ENCODE measurements at regions not wholly inside any gene's neighbourhood (a gene's known extent, or its start where the extent isn't known, plus 50 kb on each side); places are given as distances from the start of the nearest gene placed in this dataset.
"Not testable (repeated sequence)": the region's sequence is repeated elsewhere in the genome, so short reads cannot be mapped to it uniquely, and the experiment has no call there.

DNA sequence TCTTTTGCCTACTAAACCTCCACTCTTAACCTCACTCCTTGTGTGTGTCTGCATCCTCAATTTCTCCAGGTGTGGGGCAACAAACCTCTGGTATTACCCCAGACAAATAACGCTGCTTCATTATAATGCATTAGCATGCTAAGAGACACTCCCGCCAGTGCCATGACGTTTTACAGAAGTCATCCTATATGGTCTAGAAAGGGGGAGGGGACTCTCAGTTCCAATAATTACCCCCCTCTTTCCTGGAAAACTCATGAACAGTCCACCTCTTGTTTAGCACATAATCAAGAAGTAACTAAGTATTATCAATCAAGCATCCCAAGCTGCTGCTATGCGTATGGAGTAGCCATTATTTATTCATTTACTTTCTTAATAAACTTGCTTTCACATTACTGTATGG, 364.5 kb downstream of the TYW1 start:
- no peak for DNase-seq

DNA sequence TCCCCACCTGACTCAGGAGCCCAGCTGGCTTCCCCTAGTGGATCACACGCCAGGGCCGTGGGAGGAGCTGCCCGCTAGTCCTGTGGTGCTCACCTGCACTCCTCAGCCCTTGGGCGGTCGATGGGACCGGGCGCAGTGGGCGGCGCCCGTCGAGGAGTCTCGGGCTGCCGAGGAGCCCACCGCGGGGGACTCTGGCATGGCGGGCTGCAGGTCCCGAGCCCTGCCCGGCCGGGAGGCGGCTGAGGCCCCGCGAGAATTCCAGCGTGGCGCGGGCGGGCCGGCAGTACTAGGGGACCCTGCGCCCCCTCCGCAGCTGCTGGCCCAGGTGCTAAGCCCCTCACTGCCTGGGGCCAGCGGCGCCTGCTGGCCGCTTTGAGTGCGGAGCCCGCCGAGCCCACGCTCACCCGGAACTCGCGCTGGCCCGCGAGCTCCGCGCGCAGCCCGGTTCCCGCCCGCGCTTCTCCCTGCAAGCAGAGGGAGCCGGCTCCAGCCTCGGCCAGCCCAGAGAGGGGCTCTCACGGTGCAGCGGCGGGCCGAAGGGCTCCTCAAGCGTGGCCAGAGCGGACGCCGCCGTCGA, 367.9 kb downstream of the TYW1 start:
- DNase-seq: no peak

DNA sequence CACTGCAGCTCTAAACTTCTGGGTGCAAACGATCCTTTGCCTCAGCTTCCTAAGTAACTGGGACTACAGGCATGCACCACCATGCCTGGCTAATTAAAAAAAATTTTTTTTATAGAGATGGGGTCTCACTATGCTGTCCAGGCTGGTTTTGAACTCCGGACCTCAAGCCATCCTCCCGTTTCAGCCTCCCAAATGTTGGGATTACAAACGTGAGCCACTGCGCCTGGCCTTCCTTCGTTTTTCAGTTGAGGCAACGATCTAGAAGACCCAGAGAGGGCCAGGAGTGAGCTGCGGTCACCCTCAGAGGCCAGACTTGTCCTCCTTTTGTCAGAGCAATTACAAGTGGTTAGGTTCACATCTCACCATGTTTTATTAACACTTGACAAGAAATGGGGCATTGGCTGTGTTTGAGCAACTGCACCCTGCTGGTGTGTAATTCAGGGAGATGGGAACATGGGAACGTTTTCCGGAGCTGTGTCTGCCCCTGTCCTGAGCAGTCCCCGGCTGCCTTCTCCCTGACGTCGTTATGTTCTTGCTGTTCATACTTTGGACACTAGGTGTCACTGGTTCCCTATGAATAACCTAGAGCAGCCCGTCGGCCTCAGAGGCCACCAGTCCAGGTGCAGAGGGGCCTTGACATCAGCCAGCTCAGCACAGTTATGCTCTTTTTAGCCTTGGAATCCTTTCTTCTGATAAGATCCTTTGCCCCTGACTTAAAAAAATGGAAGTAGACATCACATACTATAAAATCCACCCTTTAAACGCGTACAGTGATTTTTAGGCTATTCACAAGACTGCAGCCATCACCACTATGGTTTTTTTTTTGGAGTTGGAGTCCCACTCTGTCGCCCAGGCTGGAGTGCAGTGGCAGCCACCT, 375.0 kb downstream of the TYW1 start:
- DNase-seq: peak; percentile 19

DNA sequence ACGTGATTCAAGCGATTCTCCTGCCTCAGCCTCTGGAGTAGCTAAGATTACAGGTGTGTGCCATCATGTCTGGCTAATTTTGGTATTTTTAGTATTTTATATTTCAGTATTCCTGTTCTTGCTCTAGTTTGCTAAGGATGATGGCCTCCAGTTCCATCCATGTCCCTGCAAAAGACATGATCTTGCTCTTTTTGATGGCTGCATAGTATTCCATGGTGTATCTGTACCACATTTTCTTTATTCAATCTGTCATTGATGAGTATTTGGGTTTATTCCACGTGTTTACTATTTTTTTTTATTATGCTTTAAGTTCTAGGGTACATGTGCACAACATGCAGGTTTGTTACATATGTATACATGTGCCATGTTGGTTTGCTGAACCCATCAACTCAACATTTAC, 376.8 kb downstream of the TYW1 start:
- DNase-seq: not testable (repeated sequence)

DNA sequence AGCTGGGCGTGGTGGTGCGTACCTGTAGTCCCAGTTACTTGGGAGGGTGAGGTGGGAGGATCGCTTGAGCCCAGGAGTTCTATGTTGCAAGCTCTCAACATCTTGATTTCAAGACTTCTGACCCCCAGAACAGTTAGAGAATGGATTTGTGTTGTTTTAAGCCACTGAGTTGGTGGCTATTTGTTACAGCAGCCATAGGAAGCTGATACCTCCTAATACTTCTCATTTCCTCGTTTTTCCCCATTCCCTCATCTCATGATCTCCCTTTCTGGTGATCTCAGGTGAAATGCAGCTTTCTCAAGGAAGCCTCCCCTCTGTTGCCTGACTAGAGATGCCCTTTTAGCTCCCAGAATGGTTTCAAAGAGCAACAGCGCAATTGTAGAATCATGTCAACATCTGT, 378.8 kb downstream of the TYW1 start:
- no peak for DNase-seq

DNA sequence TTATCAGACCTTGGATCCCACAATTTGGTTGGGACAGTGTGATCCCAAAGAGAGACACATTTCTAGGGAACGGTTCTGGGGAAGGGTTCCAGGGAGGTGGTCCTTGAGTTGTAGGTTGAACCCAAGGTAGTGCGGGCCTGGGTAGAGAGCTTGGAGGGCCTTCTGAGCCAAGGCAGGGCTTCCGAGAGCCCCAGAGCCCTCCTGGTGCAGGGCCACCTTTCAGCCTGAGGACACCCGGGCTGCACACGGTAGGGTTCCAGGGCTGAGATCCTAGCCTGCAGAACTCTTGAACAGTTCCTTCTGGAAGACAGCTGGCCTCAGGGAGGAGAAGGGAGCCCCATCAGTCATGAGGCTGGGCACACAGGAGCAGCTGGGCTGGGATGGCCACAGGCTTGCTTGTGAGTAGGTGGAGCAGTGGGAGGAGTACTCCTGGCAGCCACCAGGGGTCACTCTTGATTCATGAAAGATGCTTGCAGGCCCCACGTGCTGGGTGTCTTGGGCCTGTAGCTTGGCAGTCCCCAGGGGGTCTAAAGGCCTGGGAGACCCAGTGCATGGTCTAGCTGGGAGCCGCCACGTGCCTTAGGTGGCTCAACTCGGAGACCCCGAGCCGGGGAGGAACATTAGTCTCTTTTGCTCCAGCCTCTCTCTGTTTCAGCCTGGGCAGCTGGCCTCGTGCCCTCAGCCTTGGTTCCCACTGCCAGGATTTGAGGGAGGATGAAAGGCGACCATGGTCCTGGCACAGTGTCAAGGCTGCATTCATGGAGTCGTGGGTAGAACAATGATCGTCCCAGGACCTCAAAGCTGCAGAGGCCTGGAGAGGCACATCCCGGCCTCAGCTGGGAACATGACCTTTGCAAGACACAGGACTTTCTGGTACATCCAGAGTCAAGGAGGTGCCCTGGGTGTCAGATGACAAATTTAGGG, 381.6 kb downstream of the TYW1 start:
- no peak for DNase-seq

DNA sequence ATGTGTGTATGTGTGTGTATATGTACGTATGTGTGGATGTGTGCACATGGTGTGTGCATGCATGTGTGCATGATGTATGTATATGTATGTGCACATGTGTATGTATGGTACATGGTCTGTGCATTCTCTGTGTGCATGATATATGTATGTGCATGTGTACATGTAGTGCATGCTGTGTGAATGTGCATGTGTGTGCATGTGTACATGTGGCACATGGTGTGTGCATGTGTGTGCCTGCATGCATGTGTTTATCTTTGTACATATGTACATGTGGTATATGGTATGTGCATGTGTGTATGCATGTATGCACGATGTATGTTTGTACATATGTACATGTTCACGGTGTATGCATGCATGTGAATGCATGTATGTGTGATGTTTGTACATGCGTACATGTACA, 383.7 kb downstream of the TYW1 start:
- DNase-seq: no peak

DNA sequence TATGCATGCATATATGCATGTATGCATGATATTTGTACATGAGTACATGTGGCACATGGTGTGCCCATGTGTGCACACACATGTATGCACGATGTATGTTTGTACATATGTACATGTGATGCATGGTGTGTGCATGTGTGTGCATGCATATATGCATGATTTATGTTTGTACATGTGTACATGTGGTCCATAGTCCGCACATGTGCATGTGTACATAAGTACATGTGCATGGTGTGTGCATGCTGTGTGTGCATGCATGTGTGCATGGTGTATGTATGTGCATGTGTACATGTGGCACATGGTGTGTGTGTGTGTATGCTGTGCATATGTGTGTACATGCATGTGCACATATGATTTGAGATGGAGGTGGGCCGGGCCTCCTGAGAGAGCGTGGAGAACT, 384.2 kb downstream of the TYW1 start:
- DNase-seq: no peak

DNA sequence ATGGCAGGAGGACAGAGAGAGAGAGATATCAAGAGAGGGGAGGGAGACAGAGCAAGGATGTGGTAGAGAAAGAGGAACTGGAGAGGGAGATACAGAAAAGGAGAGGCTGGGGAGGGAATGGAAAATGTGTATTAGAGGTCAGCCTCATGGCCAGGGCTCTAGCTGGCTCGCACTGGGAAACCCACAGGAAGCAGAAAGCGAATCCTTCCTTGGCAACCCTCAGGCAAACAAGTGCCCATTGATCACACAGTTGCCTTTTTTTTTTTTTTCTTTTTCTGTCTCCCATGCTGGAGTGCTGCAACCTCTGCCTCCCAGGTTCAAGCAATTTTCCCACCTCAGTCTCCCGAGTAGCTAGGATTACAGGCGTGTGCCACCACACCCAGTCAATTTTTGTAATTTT, 391.2 kb downstream of the TYW1 start:
- DNase-seq: no peak

DNA sequence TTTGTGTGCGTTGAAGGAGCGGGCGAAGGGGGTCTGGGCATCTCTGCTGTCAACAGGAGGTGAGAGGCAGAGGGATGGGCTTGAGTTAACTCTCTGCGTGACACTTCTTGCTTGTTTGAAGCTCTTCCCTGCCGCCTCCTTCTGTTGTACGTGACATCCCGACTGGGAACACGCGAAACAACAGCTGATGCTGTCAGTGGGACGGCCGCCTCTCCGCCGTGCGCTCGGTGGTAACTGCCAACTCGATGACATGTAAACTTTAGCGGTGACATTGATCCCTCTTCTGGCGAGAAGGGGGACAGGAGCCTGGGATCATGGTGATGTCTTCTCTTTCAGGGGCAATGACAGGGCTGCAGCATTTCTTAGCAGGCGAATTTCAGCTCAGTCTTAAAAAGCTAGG, 394.5 kb downstream of the TYW1 start:
- DNase-seq: no peak

DNA sequence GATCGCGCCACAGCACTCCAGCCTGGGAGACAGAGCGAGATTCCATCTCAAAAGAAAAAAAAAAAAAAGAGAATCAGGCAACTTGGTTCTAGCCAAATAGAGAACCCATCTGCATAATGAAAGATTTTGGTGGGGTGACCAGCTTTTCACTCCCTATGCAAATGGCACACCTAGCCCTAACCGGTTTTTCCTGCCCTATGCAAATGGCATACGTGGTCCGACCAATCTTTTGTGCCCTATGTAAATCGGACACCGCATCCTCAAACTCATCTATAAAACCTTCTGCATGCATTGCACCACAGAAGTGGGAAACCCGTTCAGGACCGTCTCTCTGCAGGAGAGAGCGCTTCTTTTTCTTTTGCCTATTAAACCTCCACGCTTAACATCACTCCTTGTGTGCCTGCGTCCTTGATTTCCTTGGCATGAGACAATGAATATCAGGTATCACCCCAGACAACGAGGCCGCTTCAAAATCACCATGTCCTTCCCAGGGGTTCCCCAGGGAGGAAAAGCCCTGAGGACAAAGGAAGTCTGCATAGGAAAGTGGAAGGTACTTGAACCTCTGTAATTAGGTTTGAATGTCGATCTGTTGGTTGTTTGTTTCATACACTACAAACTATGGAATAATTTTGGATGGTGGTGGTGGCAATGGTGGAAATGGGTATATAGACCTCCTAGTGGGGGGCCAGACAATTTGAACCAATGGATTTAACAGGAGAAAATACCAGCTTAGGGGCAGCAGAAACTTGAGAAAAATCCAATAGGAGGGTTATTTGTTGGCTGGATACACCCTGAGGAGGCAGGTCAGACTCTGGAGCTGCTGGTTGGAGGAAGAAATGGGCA, 396.2 kb downstream of the TYW1 start:
- DNase-seq: no peak

DNA sequence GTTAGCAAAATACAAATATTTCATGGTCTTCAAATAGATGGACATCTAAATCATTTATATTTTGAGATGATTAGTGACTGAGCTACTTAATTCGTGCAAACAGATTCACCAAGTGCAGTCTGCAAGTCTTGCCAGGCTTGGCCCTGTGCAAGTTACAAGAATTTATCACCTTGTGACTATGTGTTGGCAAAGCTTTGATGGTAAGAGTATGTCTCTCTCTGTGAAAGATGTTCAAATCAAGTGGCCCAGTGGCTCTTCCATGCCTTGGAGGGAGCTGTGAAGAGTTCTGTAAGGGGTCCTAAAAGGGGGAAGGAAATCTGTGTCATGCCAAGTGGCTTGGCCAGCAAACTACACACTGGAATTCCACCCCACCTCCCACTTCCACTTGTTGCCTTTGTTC, 397.3 kb downstream of the TYW1 start:
- DNase-seq: no peak

DNA sequence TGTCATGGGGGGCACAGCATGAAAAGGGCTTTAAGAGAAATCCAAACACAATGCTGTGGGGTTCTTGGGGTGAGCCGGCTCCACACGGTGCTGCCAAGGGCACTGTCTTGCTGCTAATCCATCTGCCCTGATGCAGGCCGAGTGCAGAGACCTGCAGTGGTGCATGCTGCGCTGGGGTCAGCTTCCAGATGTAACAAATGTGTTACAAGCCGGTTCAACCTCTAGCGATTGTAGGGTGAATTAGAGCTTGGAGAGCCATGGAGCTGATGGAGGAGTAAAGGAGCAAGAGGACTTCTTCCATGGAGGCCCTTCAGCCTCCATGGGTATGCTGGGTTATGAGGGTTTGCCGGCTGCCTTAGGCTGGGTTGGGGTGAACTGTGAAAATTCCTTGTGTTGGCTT, 402.3 kb downstream of the TYW1 start:
- no peak for DNase-seq

DNA sequence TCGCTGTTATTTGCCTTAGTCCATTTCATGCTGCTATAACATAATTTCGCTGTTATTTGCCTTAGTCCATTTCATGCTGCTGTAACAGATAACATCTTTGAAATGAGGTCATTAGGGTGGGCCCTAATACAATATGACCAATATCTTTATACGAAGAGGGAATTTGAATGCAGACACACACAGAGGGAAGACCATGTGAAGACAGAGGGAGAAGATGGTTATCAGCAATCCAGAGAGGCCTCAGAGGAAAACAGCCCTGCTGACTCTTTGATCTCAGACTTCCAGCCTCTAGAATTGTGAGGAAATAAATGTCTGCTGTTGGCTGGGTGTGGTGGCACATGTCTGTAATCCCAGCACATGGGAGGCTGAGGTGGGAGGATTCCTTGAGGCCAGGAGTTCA, 404.9 kb downstream of the TYW1 start:
- DNase-seq: no peak

DNA sequence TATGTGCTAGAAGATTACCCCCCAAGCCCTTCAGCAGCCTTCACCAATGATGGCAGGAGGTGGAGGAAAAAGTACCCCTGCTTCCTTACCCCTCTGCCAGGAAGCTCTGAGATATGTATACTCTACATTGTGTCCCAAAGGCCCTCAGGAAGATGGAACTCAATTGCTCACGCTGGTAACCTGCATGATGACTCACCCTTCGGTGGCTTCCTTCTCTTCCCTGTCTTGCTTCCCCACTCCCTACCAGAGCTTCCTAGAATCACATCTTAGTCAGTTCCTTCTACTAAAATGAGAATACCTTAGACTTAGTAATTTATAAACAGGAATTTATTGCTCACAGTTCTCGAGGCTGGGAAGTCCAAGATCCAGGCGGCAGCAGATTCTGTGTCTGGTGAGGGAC, 405.6 kb downstream of the TYW1 start:
- no peak for DNase-seq

DNA sequence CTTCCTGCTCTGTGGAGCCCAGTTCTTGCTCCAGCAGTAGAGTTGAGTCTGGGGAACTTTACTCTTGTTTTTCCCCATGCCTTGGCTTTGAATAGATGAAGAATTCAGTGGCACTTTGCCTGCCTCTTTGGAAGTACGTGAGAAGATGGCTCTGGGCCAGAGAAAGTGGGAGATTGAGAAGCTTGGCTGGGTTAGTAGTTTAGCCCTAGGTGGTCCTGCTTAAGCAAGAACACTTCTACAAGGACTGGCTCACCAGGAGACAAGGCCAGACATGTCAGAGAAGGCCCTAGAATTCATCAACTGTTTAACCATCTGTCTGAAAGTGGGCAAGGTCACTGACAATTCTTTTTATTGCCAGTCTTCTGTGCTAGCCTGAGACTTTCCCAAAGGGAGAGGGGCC, 410.3 kb downstream of the TYW1 start:
- no peak for DNase-seq

DNA sequence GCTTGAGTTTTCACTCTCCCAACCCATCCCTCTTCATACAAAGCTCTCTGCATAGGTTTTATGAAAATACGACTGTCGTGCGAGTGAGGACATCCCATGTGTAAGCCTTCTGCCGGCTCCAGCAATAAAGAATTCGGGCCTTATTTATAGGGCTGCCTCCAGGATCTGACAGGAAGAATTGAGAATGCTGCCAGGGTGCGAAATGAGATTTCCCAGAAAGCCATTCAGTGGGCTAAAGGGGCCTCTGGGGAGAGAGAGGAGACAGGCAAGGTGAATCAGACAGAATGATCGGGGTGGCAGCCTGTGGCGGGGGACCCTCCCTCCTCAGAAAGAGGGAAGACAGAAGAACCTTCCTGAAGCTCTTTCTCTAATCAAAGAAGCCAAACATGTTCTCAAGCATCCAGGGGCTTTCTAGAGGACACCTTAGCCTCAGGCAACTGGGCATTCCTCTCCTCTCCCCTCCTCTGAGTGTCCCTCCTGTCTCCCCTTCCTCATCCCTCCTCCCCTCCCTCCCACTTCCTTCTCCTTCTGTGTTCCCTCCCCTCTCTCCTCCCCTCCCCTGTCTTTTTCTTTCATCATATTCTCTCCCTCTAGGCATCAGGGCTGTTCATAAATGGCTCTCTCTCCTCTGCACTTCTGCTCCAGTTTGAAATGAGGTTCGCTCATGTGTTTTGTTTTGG, 410.9 kb downstream of the TYW1 start:
- DNase-seq: no peak

DNA sequence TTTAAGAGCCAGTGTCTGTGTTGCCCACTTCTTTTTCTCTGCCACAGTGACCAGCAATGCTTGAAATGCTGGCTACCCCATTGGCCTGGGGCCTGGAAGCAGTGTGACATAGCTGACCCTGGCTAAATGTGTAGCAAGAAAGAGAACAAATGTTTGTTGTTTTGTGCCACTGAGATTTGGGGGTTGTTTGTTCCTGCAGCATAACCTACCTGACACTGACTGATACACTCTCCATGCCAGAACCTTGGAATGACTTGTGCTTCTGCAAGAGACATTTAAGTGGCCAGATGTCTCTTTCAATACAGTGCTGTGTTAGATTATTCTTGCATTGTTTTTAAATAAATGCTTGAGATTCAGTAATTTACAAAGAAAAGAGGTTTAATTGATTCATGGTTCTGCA, 411.5 kb downstream of the TYW1 start:
- no peak for DNase-seq

DNA sequence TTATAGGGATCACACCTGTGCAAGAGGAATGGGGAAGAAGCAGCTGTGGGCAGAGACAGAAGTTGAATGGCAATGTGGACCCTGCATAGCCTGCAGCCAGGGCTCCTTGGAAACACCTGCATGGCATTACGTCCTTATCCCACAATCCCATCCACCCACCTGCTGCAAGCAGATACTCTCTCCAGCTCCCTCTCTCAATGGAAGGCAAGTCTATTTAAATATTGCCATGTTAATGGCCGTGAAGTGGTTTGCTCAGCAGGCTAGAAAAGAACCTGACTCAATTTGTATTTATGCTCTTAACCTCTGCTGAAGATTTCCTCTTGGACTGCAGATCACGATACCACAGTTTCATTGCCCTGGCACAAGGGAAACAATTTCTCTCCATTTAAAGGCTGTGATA, 417.0 kb downstream of the TYW1 start:
- no peak for DNase-seq

DNA sequence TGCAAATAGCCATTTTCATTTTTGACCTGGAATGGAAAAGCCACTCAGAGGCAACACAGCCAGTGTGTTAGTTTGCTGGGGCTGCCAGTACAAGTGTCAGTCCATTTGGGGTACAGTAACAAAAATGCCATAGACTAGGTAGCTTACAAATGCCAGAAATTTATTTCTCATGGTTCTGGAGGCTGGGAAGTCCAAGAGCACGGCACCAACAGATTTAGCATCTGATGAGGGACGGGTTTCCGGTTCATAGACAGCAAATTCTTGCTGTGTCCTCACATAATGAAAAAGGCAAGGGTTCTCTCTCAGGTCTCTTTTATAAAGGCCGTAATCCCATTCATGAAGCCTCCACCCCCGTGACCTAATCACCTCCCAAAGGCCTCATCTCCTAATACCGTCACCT, 418.2 kb downstream of the TYW1 start:
- no peak for DNase-seq

DNA sequence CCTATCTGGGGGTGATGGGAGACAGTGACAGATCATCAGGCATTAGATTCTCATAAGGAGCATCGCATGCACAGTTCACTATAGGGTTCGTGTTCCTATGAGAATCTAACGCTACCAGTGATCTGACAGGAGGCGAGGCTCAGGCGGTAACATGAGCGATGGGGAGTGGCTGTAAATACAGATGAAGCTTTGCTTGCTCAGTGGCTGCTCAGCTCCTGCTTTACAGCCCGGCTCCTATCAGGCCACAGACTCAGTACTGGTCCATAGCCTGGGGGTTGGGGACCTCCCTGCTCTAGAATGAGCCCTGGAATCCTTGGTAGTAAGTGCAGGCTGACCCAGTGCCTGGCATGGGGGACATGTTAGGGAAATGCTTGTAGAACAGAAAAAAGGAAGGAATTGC, 426.0 kb downstream of the TYW1 start:
- DNase-seq: no peak

DNA sequence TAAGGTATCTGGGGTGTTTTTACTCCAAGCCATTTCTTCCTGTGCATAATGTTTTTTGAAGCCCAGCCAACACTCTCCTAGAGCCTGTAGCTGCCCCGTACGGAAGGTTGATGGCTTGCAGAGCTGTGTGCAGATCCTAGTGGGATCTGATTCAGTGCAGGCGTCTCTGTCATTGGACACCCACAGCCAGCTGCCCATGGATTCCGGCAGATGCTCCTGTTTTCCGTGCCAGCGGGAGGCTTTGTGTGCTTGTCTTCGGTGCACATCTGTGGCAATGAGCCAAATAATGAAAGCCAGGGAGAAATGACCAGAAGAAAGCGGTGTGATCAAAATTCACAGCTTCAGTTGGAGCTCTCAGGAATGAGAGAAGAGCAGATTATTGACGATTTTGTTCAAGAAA, 426.4 kb downstream of the TYW1 start:
- no peak for DNase-seq

Data from GOT3 (cell line).